Ovary (tissue), 7 donors: ENCODE measurements at regions not wholly inside any gene's neighbourhood (a gene's known extent, or its start where the extent isn't known, plus 50 kb on each side); places are given as distances from the start of the nearest gene placed in this dataset.

Source experiments
- DNase-seq, 5 donors: peaks; one replicate each; pipeline ENCODE4 v3.0.0-alpha.2; 2019 to 2020
- H3K27ac ChIP-seq, 2 donors: fragments of 200-600 bp; one replicate each; pipeline versions ENCODE4 v1.5.1 to v1.8.0; 2019 to 2022
- H3K27me3 ChIP-seq: fragments of 200-600 bp; one replicate; pipeline ENCODE4 v1.8.0; 2022
- H3K36me3 ChIP-seq: fragments of 200-600 bp; sonication (generic); one replicate; pipeline ENCODE4 v1.5.1; 2019
- H3K4me1 ChIP-seq: one replicate; pipeline ENCODE4 v1.8.1; 2013; ENCODE audit warnings: mild to moderate bottlenecking, moderate library complexity; ENCODE audit not compliant: insufficient read depth
- H3K4me3 ChIP-seq: fragments of 200-600 bp; sonication (generic); one replicate; pipeline ENCODE4 v1.5.1; 2017
- H3K9me3 ChIP-seq, 2 donors: fragments of 200-600 bp in 1 of 2; sonication (generic) in 1 of 2; one replicate each; pipeline versions ENCODE4 v1.5.1 to v1.8.1; 2013 to 2019; ENCODE audit warnings: mild to moderate bottlenecking in 1 of 2, moderate library complexity in 1 of 2
- CTCF ChIP-seq, 3 donors: fragments of 450-650 bp in 2 of 3; fragments of 200-600 bp in 1 of 3; IDR thresholded peaks; one replicate each; pipeline versions ENCODE4 v1.5.1 to v1.8.0; 2016 to 2022; ENCODE audit warnings: antibody characterized with exemption in 3 of 3, mild to moderate bottlenecking in 1 of 3
- EP300 ChIP-seq: sonication (generic); formaldehyde crosslinking; IDR thresholded peaks from one replicate; pipeline ENCODE4 v1.6.1; 2017; ENCODE audit warnings: antibody characterized with exemption
- POLR2A ChIP-seq: fragments of 450-650 bp; IDR thresholded peaks from one replicate; pipeline ENCODE4 v1.6.1; 2017; ENCODE audit warnings: antibody characterized with exemption, mild to moderate bottlenecking, moderate library complexity
- WGBS, 3 donors: extraction: QIAGEN DNeasy Blood & Tissue Kit in 1 of 3; methylation state at CpG; one replicate each; pipeline versions ENCODE4 v1.1.5 to v1.1.7; 2013 to 2017; 5-methylcytosine and 5-hydroxymethylcytosine counted together
- intact Hi-C, 4 donors: fragments of 100-400 bp; cut with DNase I; formaldehyde crosslinking; loops; one replicate each; pipeline versions ENCODE4 v1.11.0 to v1.15.1; 2022 to 2023
- donor health status: DM: no; HTN: no; CAD: no; lungs with moderate emphysema.
- donor health status: DM: no; HTN: no; CAD: no.
- donor health status: Bipolar disorder and iron deficiency.
- donor health status: DM: no; HTN: no; CAD: no.
- donor health status: DM: yes; HTN: yes; CAD: no.

DNA sequence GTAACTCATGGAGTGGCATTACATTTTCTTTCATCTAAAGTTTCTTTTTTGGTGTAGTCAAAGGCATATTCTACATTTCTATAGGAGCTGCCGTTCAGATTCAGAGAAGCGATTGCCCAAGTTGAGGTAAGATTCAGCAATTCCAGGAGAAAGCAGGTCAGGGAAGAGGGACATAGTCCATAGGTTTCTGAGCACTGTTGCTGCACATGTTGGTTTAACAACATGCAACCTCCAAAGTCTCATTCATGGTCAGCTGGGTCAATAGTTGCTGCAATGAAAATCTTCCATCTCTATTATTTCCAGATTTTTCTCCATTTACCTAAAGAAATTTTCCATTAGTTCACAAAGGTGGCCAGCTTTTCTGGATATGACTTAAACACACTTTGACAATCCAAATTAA is 682.3 kb upstream of the MAN1A1 start:
- H3K27me3 ChIP-seq, result no peaks in the 10 kb centered on the region
- no peak for DNase-seq
- no peaks in the 10 kb centered on the region for H3K9me3 ChIP-seq
- whole genome bisulfite sequencing, 3 donors, result 92 to 97% (median 92%) methylated on average over 2 of the region's 2 CpGs
- H3K4me3 ChIP-seq, result no peak overlapping the region
- H3K4me1 ChIP-seq, result no peaks in the 10 kb centered on the region
- intact Hi-C loops, result no loop called here
- TF ChIP-seq CTCF (IDR thresholded peaks at IDR 0.05), result no peak
- TF ChIP-seq EP300, result no peak
- no peak for TF ChIP-seq POLR2A
- no peak overlapping the region for H3K27ac ChIP-seq
- H3K36me3 ChIP-seq, result no peaks in the 10 kb centered on the region

GRCh38 chr6:120026791-120027190 is 677.2 kb upstream of the MAN1A1 start:
- DNase-seq, result no peak
- no peak overlapping the region for H3K27ac ChIP-seq
- TF ChIP-seq CTCF (IDR thresholded peaks at IDR 0.05), result no peak
- no peak for TF ChIP-seq EP300
- no peak for TF ChIP-seq POLR2A
- H3K4me1 ChIP-seq, result no peaks in the 10 kb centered on the region
- no peaks in the 10 kb centered on the region for H3K36me3 ChIP-seq
- H3K4me3 ChIP-seq, result no peak overlapping the region
- WGBS, 3 donors, result 64 to 81% (median 77%) methylated on average over 1 of the region's 1 CpG
- no peaks in the 10 kb centered on the region for H3K9me3 ChIP-seq
- intact Hi-C loops, result no loop called here
- no peaks in the 10 kb centered on the region for H3K27me3 ChIP-seq

- WGBS, 3 donors, result 91 to 94% (median 91%) methylated on average over 3 of the region's 3 CpGs
- Histone ChIP-seq H3K36me3 (no peaks in the 10 kb centered on the region), H3K27ac (no peak overlapping the region), H3K9me3 (no peaks in the 10 kb centered on the region), H3K27me3 (no peaks in the 10 kb centered on the region), H3K4me3 (no peak overlapping the region), H3K4me1 (no peaks in the 10 kb centered on the region)
- no peak for TF ChIP-seq EP300
- no peak for TF ChIP-seq CTCF (IDR thresholded peaks at IDR 0.05)
- TF ChIP-seq POLR2A, result no peak
- DNase-seq, result no peak
- intact Hi-C loops, result no loop called here
Measured at GRCh38 chr6:120010075-120010474, 660.5 kb upstream of the MAN1A1 start.

- H3K4me3 ChIP-seq, result no peak overlapping the region
- 81 to 83% (median 81%) methylated on average over 12 of the region's 12 CpGs for WGBS, 3 donors
- no peak for DNase-seq
Measured at GRCh38 chr6:120005292-120005976, 655.9 kb upstream of the MAN1A1 start.

More at GRCh38 chr6:120005292-120005976, 655.9 kb upstream of the MAN1A1 start:
- intact Hi-C loops, result no loop called here
- Histone ChIP-seq H3K9me3 (no peaks in the 10 kb centered on the region), H3K4me1 (no peaks in the 10 kb centered on the region), H3K36me3 (no peaks in the 10 kb centered on the region), H3K27me3 (no peaks in the 10 kb centered on the region), H3K27ac (no peak overlapping the region)
- TF ChIP-seq CTCF (IDR thresholded peaks at IDR 0.05) (no peak), POLR2A (no peak), EP300 (no peak)
